ENCODE measurements at regions not wholly inside any gene's neighbourhood (a gene's known extent, or its start where the extent isn't known, plus 50 kb on each side); places are given as distances from the start of the nearest gene placed in this dataset.

DNA sequence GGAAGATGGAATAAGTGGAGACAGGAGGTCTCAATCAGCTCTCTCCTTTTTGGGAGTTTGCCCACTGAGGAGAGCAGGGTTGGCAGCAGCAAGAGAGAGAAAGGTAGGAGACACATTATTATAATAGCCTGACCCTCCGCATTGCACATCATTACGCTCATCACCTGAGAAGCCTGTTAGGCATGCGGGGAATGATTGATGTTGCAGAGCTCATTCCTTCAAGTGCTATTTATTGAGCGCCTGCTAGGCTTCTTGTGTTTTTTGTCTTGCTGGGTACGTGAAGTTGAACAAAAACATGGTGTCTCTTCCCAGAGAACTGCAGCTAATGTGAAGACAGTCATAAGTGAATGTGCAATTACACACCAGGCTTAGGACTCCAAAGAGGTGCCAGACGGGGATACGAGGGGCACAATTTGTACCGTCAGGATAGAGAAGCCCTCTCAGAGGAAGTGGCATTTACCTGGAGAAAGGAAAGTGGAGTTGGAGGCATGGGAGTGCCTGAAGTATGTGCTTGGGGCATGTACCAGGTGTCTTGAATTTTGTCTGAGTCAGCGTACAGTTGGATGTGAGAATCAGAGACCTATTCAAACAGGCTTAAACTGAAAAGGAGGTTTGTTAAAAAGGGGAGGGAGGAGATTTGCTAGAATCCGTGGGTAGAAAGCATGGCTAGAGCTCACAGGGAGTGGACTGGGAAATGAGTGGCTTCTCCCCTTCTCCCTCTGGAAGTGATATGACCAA, 90.2 kb upstream of the SOD3 start:
- no peak overlapping the region for H3K27ac ChIP-seq
- TF ChIP-seq, protein P1, sequence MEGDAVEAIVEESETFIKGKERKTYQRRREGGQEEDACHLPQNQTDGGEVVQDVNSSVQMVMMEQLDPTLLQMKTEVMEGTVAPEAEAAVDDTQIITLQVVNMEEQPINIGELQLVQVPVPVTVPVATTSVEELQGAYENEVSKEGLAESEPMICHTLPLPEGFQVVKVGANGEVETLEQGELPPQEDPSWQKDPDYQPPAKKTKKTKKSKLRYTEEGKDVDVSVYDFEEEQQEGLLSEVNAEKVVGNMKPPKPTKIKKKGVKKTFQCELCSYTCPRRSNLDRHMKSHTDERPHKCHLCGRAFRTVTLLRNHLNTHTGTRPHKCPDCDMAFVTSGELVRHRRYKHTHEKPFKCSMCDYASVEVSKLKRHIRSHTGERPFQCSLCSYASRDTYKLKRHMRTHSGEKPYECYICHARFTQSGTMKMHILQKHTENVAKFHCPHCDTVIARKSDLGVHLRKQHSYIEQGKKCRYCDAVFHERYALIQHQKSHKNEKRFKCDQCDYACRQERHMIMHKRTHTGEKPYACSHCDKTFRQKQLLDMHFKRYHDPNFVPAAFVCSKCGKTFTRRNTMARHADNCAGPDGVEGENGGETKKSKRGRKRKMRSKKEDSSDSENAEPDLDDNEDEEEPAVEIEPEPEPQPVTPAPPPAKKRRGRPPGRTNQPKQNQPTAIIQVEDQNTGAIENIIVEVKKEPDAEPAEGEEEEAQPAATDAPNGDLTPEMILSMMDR (IDR thresholded peaks at IDR 0.05), result no peak
- no peak overlapping the region for H3K4me3 ChIP-seq
- H3K9ac ChIP-seq (ENCODE audit: low read depth in 2 of 2, low read length in 2 of 2), result no peak overlapping the region
- DNase-seq, result no peak
- intact Hi-C loops (cut with DNase I), result no loop called here
- H3K27me3 ChIP-seq, result no peaks in the 10 kb centered on the region
- H3K36me3 ChIP-seq, result no peaks in the 10 kb centered on the region
- H3K9me3 ChIP-seq, result no peaks in the 10 kb centered on the region
- no peaks in the 10 kb centered on the region for H3K4me1 ChIP-seq

DNA sequence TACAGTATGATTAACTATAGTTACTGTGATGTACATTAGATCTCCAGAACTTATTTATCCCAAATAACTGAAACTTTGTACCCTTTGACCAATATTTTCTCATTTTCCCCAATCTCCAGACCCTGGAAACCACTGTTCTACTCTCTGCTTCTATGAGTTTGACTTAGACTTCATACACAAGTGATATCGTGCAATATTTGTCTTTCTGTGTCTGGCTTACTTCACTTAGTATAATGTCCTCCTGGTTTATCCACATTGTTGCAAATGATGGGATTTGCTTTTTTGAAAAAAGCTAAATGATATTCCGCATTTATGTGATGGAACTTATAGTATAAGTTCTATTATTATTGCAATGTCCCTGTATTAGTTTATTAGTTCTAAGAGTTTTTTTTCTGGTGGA, 81.8 kb upstream of the SOD3 start:
- Histone ChIP-seq H3K27ac (no peak overlapping the region), H3K4me3 (no peak overlapping the region), H3K36me3 (no peaks in the 10 kb centered on the region), H3K27me3 (no peaks in the 10 kb centered on the region), H3K4me1 (no peaks in the 10 kb centered on the region), H3K9ac (ENCODE audit: low read depth in 2 of 2, low read length in 2 of 2) (no peak overlapping the region), H3K9me3 (no peaks in the 10 kb centered on the region)
- no peak for DNase-seq
- TF ChIP-seq, protein P1 (IDR thresholded peaks at IDR 0.05), result no peak
- intact Hi-C loops (cut with DNase I), result no loop called here

DNA sequence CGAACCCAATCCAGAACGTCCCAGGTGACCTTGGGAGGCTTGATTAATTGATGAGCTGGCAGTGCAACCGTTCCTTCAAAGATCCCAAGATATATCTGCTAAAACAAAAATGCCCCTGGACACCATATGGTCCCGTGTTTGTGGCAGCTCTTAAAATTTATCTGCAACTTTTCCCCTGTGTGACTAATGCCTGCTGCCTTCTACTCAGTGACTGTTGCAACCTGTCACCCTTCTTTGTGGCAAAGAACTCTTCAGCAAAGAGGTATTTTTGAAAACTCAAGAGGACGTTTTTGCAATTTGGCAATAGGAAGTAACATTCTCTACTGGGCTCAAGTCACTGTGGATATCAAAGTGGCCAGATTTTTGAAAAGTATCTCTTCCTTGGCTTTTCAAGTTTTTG, 75.8 kb upstream of the SOD3 start:
- Histone ChIP-seq H3K27me3 (no peaks in the 10 kb centered on the region), H3K4me1 (no peaks in the 10 kb centered on the region), H3K36me3 (no peaks in the 10 kb centered on the region), H3K9ac (ENCODE audit: low read depth in 2 of 2, low read length in 2 of 2) (no peak overlapping the region), H3K27ac (no peak overlapping the region), H3K4me3 (no peak overlapping the region), H3K9me3 (no peaks in the 10 kb centered on the region)
- intact Hi-C loops (cut with DNase I), result no loop called here
- DNase-seq, result no peak
- TF ChIP-seq, protein P1 (IDR thresholded peaks at IDR 0.05), result no peak

DNA sequence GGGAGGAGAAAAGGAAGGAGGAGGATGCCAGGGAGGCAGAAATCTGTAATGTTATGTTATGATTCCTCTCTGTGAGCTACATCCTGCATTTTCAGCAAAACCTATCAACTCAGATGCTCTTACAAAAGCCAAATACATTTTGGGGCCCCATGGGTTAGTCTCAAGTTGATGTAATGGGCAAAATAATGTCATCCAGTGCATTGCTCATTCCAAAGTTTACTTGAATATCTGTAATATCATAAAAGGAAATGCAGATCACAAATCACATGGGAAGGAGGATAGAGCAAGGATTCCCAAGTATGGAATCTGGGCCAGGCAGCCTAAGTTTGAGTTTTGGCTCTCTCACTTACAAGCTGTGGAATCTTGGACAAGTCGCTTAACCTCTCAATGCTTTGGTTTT, 74.9 kb upstream of the SOD3 start:
- Histone ChIP-seq H3K9me3 (no peaks in the 10 kb centered on the region), H3K4me1 (no peaks in the 10 kb centered on the region), H3K9ac (ENCODE audit: low read depth in 2 of 2, low read length in 2 of 2) (no peak overlapping the region), H3K36me3 (no peaks in the 10 kb centered on the region), H3K4me3 (no peak overlapping the region), H3K27ac (no peak overlapping the region), H3K27me3 (no peaks in the 10 kb centered on the region)
- DNase-seq, result no peak
- TF ChIP-seq, protein P1 (IDR thresholded peaks at IDR 0.05), result no peak
- intact Hi-C loops (cut with DNase I), result no loop called here

DNA sequence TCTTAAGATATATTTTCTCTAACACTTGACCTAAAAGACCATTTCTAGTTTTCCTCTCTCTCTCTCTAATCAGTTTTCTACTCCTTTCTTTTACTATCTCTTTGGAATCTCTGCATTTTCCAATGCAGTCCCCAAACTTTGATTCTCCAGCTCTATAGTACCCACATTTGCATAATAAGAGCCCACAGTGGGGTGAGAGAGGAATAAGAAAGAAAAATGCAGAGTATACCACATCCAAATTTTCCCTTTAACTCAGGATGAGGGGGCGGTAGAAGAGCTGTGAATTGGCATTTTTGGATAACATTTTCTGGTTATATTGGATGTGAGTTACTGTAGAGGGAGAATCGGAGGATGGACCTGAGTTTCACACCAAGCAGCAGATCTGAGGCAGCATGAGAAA, 74.4 kb upstream of the SOD3 start:
- Histone ChIP-seq H3K9me3 (no peaks in the 10 kb centered on the region), H3K4me3 (no peak overlapping the region), H3K9ac (ENCODE audit: low read depth in 2 of 2, low read length in 2 of 2) (no peak overlapping the region), H3K27ac (no peak overlapping the region), H3K36me3 (no peaks in the 10 kb centered on the region), H3K27me3 (no peaks in the 10 kb centered on the region), H3K4me1 (no peaks in the 10 kb centered on the region)
- intact Hi-C loops (cut with DNase I), result no loop called here
- TF ChIP-seq, protein P1 (IDR thresholded peaks at IDR 0.05), result no peak
- no peak for DNase-seq

Measured in colonic mucosa (tissue), 4 donors.